RPMI7951 (cell line): ENCODE measurements at regions not wholly inside any gene's neighbourhood (a gene's known extent, or its start where the extent isn't known, plus 50 kb on each side); places are given as distances from the start of the nearest gene placed in this dataset.

Source experiments
- DNase-seq: peaks from one replicate; pipeline ENCODE4 v3.0.0-alpha.2; 2012; ENCODE audit warnings: low read depth

DNA sequence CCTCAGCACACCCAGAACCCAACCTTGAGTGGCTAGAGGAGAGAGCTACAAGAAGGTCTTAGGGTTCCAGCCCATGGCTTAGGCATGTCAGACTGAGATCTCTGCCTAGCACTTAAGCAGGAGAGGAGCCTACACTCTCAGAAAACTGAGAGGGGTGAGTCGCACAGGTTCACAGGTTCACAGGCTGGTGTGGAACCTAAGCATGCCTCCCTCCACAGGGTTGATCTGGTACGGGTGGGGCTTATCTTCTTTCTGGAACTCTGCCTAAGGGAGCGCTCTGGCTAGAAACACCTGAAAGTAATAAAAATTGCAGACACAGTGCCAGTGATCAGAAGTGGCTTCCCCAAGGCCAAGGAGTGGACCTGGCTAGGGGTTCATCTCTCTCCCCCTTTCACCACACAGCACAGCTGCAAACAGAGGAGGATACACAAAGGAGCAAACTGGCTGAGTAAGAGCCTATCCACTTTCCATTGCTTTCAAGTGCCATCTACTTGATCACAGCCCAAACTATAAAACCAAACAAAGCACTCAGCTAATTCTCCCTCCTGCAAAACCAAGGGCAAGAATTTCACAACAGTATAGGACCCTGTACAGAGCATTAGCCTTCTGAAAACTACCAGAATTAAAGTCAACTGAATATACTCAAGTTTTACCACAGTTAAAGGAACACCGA lies 481.9 kb upstream of the SETBP1 start:
- no peak for DNase-seq

DNA sequence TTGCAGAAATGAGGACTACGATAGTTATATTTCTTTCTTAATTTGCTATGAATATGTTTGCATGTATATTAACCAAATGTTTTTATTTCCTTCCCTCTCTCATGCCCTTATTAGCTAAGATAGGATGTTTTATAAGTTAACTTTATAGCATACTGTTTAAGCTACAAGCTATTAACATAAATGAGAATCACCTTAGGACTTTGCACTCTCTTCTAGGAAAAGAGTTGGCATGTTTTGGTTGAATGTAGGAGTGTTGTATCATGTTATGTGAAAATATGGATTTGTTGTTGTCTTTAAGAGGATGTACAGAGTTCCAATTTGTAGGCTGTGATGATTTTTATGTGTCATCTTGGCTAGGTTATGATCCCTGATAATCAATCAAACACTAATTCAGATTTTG lies 467.4 kb upstream of the SETBP1 start:
- no peak for DNase-seq

DNA sequence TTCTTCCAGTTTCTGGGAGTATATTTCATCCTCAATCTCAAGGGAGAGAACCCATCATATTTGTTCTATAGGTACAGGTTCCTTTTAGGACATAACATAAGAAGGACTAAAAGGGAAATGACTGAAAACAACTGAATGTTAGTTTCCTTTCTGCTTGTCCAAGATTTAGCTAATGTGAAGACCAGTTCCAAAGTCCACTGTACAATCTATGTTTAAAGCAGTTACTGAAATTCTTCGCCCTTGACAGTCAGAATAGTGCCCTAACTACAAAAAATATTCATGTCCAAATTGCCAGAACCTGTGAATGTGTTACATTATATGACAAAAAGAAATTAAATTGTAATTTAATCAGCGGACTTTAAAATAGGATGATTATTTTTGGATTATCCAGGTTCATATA lies 466.3 kb upstream of the SETBP1 start:
- no peak for DNase-seq

DNA sequence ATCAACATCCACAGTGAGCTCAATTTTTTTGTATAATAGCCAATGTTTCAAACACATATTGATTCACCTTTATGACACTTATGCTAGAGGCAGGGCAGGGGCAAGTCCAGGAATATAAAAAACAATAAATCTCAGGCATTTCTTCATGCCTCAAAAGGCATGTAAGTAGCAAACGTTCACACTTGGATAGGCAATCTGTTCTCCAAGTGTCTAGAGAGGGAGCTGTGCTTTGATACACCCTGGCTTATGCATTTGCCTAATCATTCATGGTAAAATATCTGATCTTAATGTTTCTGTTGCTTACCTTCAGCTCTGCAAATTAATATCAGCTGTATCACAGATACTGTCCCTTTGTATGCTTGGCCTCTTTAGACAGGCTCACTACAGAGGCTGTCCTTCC lies 464.5 kb upstream of the SETBP1 start:
- no peak for DNase-seq

DNA sequence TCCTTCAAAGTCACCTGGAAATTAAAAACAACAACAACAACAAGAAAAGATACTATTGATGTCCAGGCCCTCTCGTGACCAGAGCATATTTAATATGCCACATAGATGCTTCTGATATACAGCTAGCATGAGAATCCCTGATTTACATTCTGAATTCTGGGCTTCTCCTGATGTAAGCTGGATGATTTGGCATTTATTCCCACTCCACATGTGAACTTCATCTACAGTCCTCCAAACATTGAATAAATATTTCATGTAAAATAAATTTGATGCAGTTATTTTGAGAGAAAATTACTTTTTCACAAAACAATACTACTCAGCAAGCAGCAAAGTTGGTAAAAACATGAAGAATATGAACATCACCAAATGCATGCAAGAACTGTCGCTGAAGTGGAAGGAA lies 453.2 kb upstream of the SETBP1 start:
- no peak for DNase-seq

DNA sequence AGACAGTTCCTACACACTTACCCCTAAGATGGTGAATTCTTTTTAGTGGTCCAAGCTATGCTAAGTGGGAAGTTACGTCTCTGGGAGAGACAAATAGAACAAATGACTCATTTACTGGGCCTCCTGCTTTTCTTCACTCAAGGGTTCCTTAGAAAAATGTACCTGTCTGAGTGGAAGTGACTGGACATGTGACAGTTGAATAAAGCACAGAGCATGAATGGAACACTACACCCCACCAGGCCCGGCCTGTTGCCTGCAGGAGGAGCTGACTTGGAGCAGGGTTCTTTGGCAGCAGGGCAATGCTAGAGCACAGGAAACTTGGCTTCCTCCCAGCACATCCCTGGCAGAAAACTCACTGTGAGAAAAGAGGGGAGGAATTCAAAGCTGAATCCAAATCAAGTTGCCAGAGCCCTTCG lies 451.0 kb upstream of the SETBP1 start:
- DNase-seq = peak; percentile 10

DNA sequence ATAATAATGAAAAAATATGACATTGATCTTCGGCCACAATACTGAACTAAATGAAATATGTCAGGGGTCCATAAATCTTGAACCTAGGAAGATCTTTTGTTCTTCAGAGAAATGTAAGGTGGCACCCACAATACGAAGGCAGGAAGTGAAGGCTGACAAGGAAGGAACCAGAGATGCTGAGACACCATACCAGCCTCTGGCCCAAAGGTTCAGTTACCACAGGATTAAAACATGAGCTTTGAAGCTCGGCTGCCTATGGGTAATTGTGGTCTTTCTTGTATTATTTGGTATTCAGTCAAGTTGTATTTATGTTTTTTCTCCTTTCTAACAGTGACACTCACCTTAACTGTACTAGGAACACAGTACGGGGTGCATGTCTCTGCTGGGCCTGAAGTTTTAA lies 448.8 kb upstream of the SETBP1 start:
- no peak for DNase-seq

DNA sequence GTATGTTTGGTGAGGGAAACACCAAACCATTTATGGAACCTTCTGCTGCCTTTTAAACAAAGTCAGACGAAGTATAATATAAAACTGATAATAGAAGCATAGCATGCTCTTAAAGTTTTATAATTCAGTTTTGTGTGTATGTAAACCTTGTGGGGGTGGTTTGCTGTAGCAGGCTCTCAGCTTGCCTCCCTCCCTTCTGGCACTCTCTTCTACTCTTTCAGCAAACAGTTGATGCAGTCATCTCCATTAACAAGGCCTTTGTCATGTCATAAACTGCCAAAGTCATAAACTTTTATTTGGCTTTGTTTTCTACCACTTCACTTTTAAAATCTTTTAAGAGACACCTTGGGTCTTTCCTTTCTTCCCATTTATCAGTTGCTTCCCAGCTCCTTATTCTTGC lies 448.2 kb upstream of the SETBP1 start:
- DNase-seq = no peak

DNA sequence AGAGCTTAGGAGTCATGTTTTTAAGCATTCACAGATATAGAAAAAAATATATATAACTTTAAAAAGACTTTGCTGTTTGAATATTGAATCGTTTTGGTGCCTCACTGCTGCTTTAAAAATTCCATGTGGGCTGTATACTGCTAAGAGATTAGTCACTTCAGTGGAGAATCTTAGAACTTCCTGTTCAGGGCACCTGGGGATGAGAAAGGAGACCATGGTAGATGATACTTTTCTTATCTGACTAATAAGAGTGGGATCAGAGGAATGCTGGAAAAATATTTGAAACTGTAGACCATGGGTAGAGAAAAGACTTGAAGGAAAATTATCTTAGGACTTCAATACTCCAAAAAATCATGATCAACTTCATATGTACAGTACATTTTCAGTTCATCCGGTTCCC lies 442.2 kb upstream of the SETBP1 start:
- DNase-seq = no peak

DNA sequence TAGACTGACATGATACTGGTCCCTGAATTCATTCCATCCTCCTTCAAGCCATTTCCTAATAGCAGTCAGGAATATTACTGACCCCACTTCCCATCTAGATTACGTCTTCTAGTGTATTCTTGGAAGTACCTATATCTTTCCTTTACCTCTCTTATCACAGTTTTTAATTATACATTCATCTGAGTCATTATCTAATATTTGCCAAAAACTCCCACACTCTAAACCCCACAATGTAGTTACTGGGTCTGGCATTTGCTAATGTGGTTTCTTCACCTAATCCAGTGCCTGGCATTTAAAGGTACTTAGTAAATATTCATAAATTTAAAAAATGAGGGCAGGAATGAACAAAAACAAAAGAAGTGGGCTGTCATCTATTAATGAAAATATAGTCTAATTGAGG lies 441.8 kb upstream of the SETBP1 start:
- DNase-seq = no peak

DNA sequence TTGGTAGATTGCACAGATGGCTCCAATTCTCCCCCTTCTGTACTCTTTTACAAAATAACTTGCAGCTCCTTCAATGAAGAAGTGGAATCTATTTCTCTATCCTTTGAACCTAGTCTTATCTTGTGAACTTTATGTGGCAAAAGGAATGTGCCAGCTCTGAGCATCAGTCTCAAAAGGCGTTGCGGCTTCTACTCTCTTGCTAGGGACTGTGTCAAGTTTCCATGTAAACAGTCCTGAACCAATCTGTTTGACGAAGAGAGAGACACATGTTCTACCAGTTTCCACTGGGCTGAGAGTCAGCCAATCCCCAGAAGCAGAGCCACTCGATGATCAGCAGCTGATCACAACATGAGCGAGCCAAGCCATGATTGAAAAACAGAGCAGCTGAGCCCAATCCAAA lies 439.7 kb upstream of the SETBP1 start:
- DNase-seq = no peak

DNA sequence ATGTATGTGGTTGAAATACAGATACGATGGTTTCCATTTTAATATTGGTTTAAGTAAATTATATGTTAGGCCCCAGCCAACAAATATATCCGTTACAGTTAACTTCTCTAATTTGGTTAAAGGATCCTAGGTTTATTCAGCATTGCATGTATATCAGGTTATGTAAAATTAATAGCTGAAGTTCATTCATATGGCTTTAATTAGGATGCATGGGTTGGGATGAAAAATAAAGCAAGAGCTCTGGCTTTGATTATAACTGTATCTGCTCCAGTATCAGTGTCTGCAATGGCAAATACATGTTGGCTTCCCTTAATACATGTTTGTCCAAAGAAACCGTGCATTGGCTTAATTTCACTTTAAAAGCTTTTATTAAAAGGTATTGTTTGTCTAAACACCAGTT lies 435.7 kb upstream of the SETBP1 start:
- no peak for DNase-seq

DNA sequence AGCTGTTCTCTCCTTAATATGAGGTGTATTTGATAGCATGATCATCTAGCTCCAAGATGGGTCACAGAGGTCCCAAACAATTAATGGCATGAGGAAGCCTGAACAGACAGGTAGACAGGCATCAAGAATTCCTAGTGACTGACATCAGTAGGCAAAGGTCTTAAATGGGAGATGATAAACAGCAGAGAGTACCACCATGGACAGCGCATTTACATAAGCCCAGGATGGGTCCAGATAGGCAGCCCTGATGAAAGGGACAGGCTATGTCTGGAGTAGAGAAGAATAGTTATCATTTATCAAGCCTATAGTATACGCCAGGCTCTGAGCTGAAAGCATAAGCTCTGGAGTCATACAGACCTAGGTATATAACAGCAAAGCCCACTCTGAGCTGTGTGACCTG lies 434.7 kb upstream of the SETBP1 start:
- DNase-seq = no peak

DNA sequence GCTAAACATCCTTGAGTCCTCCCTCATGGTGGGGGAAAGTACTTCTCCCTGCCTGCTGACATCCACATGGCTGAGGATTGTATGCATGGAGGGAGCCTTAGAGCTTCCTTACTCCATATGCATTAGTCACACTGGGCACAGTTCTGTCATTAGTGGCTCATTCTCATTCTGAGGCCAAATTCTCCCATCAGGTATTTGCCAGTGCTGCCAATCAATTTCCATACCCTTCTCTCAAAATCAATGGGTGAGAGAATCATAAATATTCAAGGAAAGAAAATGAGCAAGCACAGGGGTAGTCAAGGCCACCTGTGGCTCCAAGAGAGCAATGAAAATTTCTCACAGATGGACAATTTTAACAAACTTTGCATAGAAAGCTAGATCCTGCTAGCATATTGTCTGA lies 422.6 kb upstream of the SETBP1 start:
- no peak for DNase-seq

DNA sequence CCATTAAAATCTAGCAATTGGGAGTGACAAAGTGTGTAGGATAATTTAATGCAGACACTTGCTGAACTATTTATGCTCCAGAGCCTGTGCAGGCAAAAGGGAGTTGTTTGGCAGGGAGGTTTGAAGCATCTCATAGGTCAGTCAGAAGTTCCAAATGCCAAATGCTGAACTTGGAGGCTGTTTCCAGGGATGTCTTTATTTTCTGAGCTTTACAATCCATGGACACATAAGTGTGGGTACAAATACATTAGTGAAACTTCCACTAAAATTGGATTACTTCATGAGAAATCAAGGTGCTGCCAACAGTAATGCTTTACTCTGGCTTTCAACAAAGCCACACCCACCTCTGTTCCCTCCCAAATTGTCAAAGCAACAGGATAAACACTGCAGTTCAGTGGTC lies 422.1 kb upstream of the SETBP1 start:
- DNase-seq = no peak

DNA sequence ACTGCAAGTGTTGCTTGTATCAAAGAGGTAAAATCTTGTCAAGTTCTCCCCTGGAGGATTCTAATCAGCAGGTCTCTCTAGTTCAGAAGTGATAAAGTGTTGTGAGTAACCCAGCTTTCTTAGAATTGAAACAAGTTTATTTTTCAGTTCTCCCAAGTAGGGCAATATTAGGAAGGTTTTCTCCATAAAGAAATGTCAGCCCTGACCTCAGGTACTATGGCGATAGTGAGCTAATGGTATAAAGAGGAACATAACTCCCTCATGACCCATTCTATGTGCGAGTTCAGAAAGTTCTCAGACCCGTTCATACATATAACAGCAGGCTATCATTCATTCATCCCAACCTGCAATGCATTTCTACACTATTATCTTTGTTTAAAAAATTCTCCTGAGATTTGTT lies 421.1 kb upstream of the SETBP1 start:
- DNase-seq = no peak

DNA sequence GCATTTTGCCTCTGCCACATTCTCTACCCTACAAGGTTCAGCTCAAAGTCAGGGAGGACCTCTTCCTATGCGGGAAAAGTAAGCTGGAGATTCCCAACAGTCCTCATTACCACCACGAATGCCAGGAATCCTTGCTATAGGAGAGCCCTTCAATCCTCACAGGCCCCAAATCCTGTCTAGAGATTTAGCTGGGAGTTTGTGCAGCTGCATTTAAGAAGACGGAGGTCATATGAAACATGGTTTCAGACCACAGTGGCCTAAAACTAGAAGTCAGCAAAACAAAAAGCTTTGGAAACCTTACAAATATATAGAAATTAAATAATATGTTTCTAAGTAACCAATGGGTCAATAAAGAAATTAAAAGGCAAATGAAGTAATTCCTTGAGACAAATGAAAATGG lies 415.3 kb upstream of the SETBP1 start:
- no peak for DNase-seq

DNA sequence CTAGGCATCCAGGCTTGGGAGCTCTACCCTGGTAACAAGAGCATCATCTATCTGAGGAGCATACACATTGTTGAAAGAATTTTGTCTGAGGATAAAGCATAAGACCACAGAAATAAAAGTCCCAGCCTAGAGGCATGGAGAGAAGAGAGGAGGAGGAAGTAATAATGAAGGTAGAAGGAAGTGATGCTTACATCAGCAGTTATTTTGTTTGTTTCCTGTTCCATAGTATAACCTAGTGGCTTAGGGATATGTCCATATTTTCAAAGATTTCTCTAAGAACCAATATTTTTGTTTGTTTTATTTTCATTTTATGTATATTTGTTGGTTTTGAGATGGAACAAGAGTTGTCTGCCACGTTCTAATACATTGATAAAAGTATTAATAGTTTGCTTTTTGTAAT lies 407.4 kb upstream of the SETBP1 start:
- no peak for DNase-seq

DNA sequence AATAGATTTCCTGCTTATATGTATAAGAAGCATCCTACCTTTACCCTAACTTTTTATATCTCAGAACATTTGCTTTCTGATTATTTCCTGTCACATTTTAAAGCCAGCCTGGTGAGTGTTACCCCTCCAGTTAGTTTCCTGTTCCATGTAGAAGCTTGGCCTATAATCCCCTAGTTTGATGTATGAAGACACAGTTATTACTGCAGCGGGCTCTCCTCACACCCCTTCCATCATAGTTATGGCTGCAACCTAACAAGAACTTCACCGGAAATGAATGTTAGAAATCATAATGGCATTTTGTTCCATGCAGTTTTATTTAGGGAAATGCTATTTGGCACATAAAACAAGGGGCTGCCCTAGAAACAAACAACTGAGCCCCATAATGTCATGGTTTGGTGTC lies 400.2 kb upstream of the SETBP1 start:
- DNase-seq = no peak

DNA sequence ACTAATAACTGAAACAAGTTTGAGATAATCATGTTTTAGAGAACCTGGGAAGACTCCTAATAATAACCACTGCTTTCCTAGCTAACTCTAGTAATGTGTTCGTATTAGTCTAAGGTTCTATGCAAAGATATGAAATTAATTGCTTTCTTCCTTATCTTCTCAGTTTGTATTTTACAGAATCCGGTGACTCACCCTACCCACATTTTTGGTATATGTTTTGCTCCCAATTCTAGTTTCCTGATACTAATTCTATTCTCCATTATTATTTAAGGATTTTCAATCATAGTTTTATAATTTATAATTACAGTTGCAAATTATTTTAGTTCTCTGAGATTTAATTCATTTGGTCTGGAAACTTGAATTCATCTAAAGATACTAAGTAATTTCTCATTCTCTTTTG lies 394.6 kb upstream of the SETBP1 start:
- no peak for DNase-seq

DNA sequence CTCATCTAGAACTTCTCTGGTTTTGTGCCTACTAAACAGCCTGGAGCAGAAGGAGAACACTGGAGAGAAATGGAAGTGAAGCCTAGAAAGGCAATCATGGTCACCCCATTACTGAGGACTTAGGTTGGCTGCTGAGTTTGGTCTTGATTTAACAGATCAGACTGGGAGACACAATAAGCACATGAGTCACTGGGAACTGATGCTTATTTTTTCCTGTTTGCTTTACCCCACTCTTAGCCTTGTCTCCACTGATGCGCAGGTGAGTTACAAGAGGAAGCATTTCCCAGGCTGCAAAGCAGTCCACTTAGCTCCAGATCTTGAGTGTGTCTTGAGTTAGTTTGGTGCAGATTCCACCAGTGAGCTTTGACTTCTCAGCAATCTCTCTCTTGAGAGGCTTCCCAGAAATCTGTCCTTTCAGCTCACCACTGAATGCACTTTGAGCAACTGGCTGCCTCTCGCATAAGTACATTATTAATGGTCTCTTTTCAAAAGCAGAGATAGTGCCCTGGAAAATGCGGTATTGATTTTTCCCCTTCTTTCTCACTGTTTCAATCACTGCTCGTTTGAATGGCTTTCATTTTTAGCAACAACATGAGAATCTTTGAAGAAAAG lies 390.2 kb upstream of the SETBP1 start:
- no peak for DNase-seq

DNA sequence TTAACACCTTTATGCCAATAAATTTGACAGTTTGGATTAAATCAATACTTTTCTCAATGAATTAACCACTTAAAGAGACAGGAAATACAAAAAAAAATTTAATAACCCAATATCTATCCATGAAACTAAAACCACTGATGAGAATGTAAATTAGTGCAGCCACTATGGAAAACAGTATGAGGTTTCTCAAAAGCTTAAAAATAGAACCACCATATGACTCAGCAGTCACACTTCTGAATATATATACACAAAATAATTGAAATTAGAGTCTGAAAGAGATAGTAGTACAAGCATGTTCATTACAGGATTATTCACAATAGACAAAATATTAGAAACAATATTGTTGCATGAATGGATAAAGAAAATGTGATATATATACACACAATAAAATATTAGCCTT lies 382.1 kb upstream of the SETBP1 start:
- no peak for DNase-seq

DNA sequence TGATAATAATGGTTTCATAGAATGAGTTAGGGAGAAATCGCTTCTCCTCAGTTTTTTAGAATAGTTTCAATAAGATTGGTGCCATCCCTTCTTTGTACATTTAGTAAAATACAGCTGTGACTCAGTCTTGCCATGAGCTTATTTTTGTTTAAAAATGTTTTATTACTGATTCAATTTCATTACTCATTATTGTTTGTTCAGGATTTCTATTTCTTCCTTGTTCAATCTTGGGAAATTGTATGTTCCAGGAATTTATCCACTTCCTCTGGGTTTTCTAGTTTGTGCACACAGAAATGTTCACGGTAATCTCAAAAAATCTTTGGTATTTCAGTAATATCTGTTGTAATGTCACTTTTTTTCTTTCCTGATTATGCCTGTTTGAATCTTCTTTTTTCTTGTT lies 371.5 kb upstream of the SETBP1 start:
- no peak for DNase-seq
